ENCODE measurements at regions not wholly inside any gene's neighbourhood (a gene's known extent, or its start where the extent isn't known, plus 50 kb on each side); places are given as distances from the start of the nearest gene placed in this dataset.

- Histone ChIP-seq H3K9me3 (no peaks in the 10 kb centered on the region), H3K36me3 (no peaks in the 10 kb centered on the region), H3K4me3 (no peak overlapping the region), H3K4me1 (ENCODE audit: insufficient read depth) (no peaks in the 10 kb centered on the region), H3K27ac (no peak overlapping the region), H3K27me3 (no peaks in the 10 kb centered on the region)
- DNase-seq = no peak
- WGBS, 3 donors = 10 to 12% (median 11%) methylated on average over 3 of the region's 3 CpGs
- intact Hi-C loops (cut with DNase I) = no loop called here
- TF ChIP-seq POLR2A (IDR thresholded peaks at IDR 0.05) = no peak
- TF ChIP-seq EP300 (IDR thresholded peaks at IDR 0.05) = no peak
- TF ChIP-seq CTCF (IDR thresholded peaks at IDR 0.05) = no peak
These were observed 264.0 kb downstream of the SUCLG1 start for GRCh38 chr2:84194949-84195644.

- intact Hi-C loops (cut with DNase I) = no loop called here
- no peak for DNase-seq
- Histone ChIP-seq H3K4me1 (ENCODE audit: insufficient read depth) (no peaks in the 10 kb centered on the region), H3K27me3 (no peaks in the 10 kb centered on the region), H3K36me3 (no peaks in the 10 kb centered on the region), H3K4me3 (no peak overlapping the region), H3K27ac (no peak overlapping the region), H3K9me3 (no peaks in the 10 kb centered on the region)
- 78 to 98% (median 91%) methylated on average over 2 of the region's 2 CpGs for WGBS, 3 donors
- TF ChIP-seq EP300 (IDR thresholded peaks at IDR 0.05) = no peak
- TF ChIP-seq CTCF (IDR thresholded peaks at IDR 0.05) = no peak
- no peak for TF ChIP-seq POLR2A (IDR thresholded peaks at IDR 0.05)
These were observed 264.9 kb downstream of the SUCLG1 start for GRCh38 chr2:84194181-84194580.

- H3K4me1 ChIP-seq (ENCODE audit: insufficient read depth) = no peaks in the 10 kb centered on the region
- TF ChIP-seq POLR2A (IDR thresholded peaks at IDR 0.05) = no peak
- TF ChIP-seq EP300 (IDR thresholded peaks at IDR 0.05) = no peak
- no peak for TF ChIP-seq CTCF (IDR thresholded peaks at IDR 0.05)
- H3K4me3 ChIP-seq = no peak overlapping the region
- no peaks in the 10 kb centered on the region for H3K9me3 ChIP-seq
- H3K27ac ChIP-seq = no peak overlapping the region
- H3K36me3 ChIP-seq = no peaks in the 10 kb centered on the region
- H3K27me3 ChIP-seq = no peaks in the 10 kb centered on the region
- WGBS, 3 donors = 69 to 73% (median 73%) methylated on average over 3 of the region's 3 CpGs
- intact Hi-C loops (cut with DNase I) = no loop called here
- no peak for DNase-seq
These were observed 271.8 kb downstream of the SUCLG1 start for GRCh38 chr2:84187258-84187657.

- no peak overlapping the region for H3K4me3 ChIP-seq
- DNase-seq = no peak
- H3K9me3 ChIP-seq = no peaks in the 10 kb centered on the region
- no peak for TF ChIP-seq EP300 (IDR thresholded peaks at IDR 0.05)
- no peak for TF ChIP-seq CTCF (IDR thresholded peaks at IDR 0.05)
- no peak for TF ChIP-seq POLR2A (IDR thresholded peaks at IDR 0.05)
- intact Hi-C loops (cut with DNase I) = no loop called here
- H3K36me3 ChIP-seq = no peaks in the 10 kb centered on the region
- no peaks in the 10 kb centered on the region for H3K4me1 ChIP-seq (ENCODE audit: insufficient read depth)
- WGBS, 3 donors = 61 to 75% (median 69%) methylated on average over 2 of the region's 2 CpGs
- H3K27me3 ChIP-seq = no peaks in the 10 kb centered on the region
- H3K27ac ChIP-seq = no peak overlapping the region
These were observed 277.2 kb downstream of the SUCLG1 start for GRCh38 chr2:84181927-84182326.

All from ovary (tissue), 7 donors.